Upper lobe of left lung (tissue), 6 donors: ENCODE measurements at regions not wholly inside any gene's neighbourhood (a gene's known extent, or its start where the extent isn't known, plus 50 kb on each side); places are given as distances from the start of the nearest gene placed in this dataset.
"Not testable (repeated sequence)": the region's sequence is repeated elsewhere in the genome, so short reads cannot be mapped to it uniquely, and the experiment has no call there.

Source experiments
- ATAC-seq, 2 donors: fragments of 200-7000 bp; cut with Tn5 transposase; one replicate each; pipeline ENCODE4 v1.9.1; 2022; ENCODE audit warnings: mild to moderate bottlenecking in 2 of 2, moderate library complexity in 2 of 2; ENCODE audit not compliant: low FRiP score in 2 of 2
- DNase-seq, 2 donors: peaks; one replicate each; pipeline ENCODE4 v3.0.0-alpha.2; 2019 to 2020
- H3K27ac ChIP-seq, 4 donors: fragments of 200-600 bp; sonication (generic); one replicate each; pipeline ENCODE4 v1.5.1; 2016 to 2019
- H3K27me3 ChIP-seq, 4 donors: fragments of 200-600 bp; sonication (generic); one replicate each; pipeline ENCODE4 v1.5.1; 2017 to 2019
- H3K36me3 ChIP-seq, 4 donors: fragments of 200-600 bp; sonication (generic); one replicate each; pipeline ENCODE4 v1.5.1; 2016 to 2019
- H3K4me1 ChIP-seq, 4 donors: fragments of 200-600 bp; sonication (generic); one replicate each; pipeline ENCODE4 v1.5.1; 2018 to 2019
- H3K4me3 ChIP-seq, 4 donors: fragments of 200-600 bp; sonication (generic); one replicate each; pipeline ENCODE4 v1.5.1; 2017 to 2019; ENCODE audit warnings: mild to moderate bottlenecking in 2 of 4, moderate library complexity in 1 of 4
- H3K9me3 ChIP-seq, 4 donors: fragments of 200-600 bp; sonication (generic); one replicate each; pipeline ENCODE4 v1.5.1; 2018 to 2019
- CTCF ChIP-seq, 6 experiments: fragments of 450-650 bp in 4 of 6; fragments of 200-600 bp in 2 of 6; sonication (generic) in 2 of 6; IDR thresholded peaks; one replicate each; pipeline ENCODE4 v1.5.1; 2016 to 2019; ENCODE audit warnings: antibody characterized with exemption in 6 of 6
- EP300 ChIP-seq, 4 donors: sonication (generic); formaldehyde crosslinking; IDR thresholded peaks; one replicate each; pipeline ENCODE4 v1.5.1; 2017; ENCODE audit warnings: antibody characterized with exemption in 4 of 4, control low read depth in 2 of 4
- POLR2A ChIP-seq, 4 donors: fragments of 450-650 bp; IDR thresholded peaks; one replicate each; pipeline ENCODE4 v1.5.1; 2016 to 2017; ENCODE audit warnings: antibody characterized with exemption in 4 of 4, mild to moderate bottlenecking in 2 of 4
- POLR2AphosphoS5 ChIP-seq, 2 donors: sonication (generic); formaldehyde crosslinking; IDR thresholded peaks; one replicate each; pipeline ENCODE4 v1.5.1; 2017; ENCODE audit warnings: antibody characterized with exemption in 2 of 2
- WGBS, 2 donors: methylation state at CpG; one replicate each; pipeline ENCODE4 v1.1.5; 2017 to 2018; 5-methylcytosine and 5-hydroxymethylcytosine counted together
- donor health status: DM: no; HTN: no; CAD: no; lungs with moderate emphysema.
- donor health status: DM: no; HTN: yes; CAD: no; lungs with severe emphysema.

GRCh38 chrX:67213686-67214085, 330.1 kb upstream of the AR start:
- ATAC-seq, H3K36me3 ChIP-seq, H3K4me1 ChIP-seq, DNase-seq, H3K27me3 ChIP-seq, H3K9me3 ChIP-seq, H3K27ac ChIP-seq, H3K4me3 ChIP-seq: not testable (repeated sequence)
- 81 to 94% methylated on average over 3 of the region's 3 CpGs for WGBS, 2 donors

GRCh38 chrX:67207912-67208311, 335.9 kb upstream of the AR start:
- H3K9me3 ChIP-seq: no peaks in the 10 kb centered on the region
- no peaks in the 10 kb centered on the region for H3K36me3 ChIP-seq
- H3K4me1 ChIP-seq: no peaks in the 10 kb centered on the region
- no peak overlapping the region for H3K27ac ChIP-seq
- no peak for TF ChIP-seq EP300 (IDR thresholded peaks at IDR 0.05)
- no peak for TF ChIP-seq POLR2A (IDR thresholded peaks at IDR 0.05)
- DNase-seq (no peak), ATAC-seq (no peak)
- no peak overlapping the region for H3K4me3 ChIP-seq
- H3K27me3 ChIP-seq: no peaks in the 10 kb centered on the region
- WGBS, 2 donors: 60 to 62% methylated on average over 1 to 4 of the region's 4 CpGs

GRCh38 chrX:67159437-67159836, 384.4 kb upstream of the AR start:
- DNase-seq: no peak
- 73 to 89% methylated on average over 1 to 2 of the region's 2 CpGs for WGBS, 2 donors
- no peaks in the 10 kb centered on the region for H3K36me3 ChIP-seq
- H3K27me3 ChIP-seq: no peaks in the 10 kb centered on the region
- no peaks in the 10 kb centered on the region for H3K9me3 ChIP-seq
- no peak overlapping the region for H3K27ac ChIP-seq
- H3K4me1 ChIP-seq: no peaks in the 10 kb centered on the region
- H3K4me3 ChIP-seq: no peak overlapping the region
- TF ChIP-seq CTCF (IDR thresholded peaks at IDR 0.05) (no peak), EP300 (IDR thresholded peaks at IDR 0.05) (no peak), POLR2AphosphoS5 (IDR thresholded peaks at IDR 0.05) (no peak)
- no peak for ATAC-seq

GRCh38 chrX:67114635-67115034, 429.2 kb upstream of the AR start:
- TF ChIP-seq EP300 (IDR thresholded peaks at IDR 0.05): no peak
- no peak for TF ChIP-seq CTCF (IDR thresholded peaks at IDR 0.05)
- TF ChIP-seq POLR2A (IDR thresholded peaks at IDR 0.05): no peak
- TF ChIP-seq POLR2AphosphoS5 (IDR thresholded peaks at IDR 0.05): no peak
- DNase-seq (no peak), ATAC-seq (no peak)
- H3K27me3 ChIP-seq: no peaks in the 10 kb centered on the region
- no peaks in the 10 kb centered on the region for H3K36me3 ChIP-seq
- no peaks in the 10 kb centered on the region for H3K9me3 ChIP-seq
- H3K4me1 ChIP-seq: no peaks in the 10 kb centered on the region
- no peak overlapping the region for H3K4me3 ChIP-seq
- H3K27ac ChIP-seq: no peak overlapping the region
- WGBS, 2 donors: 84 to 85% methylated on average over 7 to 9 of the region's 9 CpGs

GRCh38 chrX:67105758-67106116, 438.1 kb upstream of the AR start:
- Histone ChIP-seq H3K9me3 (no peaks in the 10 kb centered on the region), H3K27ac (no peak overlapping the region), H3K27me3 (no peaks in the 10 kb centered on the region), H3K4me1 (no peaks in the 10 kb centered on the region), H3K4me3 (no peak overlapping the region), H3K36me3 (no peaks in the 10 kb centered on the region)
- ATAC-seq (no peak), DNase-seq (no peak)
- TF ChIP-seq EP300 (IDR thresholded peaks at IDR 0.05) (no peak), POLR2AphosphoS5 (IDR thresholded peaks at IDR 0.05) (no peak), CTCF (IDR thresholded peaks at IDR 0.05) (no peak)
- WGBS, 2 donors: 57 to 93% methylated on average over 2 of the region's 2 CpGs

- Histone ChIP-seq H3K9me3 (no peaks in the 10 kb centered on the region), H3K36me3 (no peaks in the 10 kb centered on the region), H3K4me1 (no peaks in the 10 kb centered on the region), H3K27ac (no peak overlapping the region), H3K27me3 (no peaks in the 10 kb centered on the region), H3K4me3 (no peak overlapping the region)
- WGBS, 2 donors: 69 to 71% methylated on average over 6 of the region's 6 CpGs
- DNase-seq (no peak), ATAC-seq (no peak)
- TF ChIP-seq POLR2A (IDR thresholded peaks at IDR 0.05) (no peak), POLR2AphosphoS5 (IDR thresholded peaks at IDR 0.05) (no peak)
Observed at GRCh38 chrX:67104982-67105757, 438.7 kb upstream of the AR start.
